MM.1S (cell line): ENCODE measurements at regions not wholly inside any gene's neighbourhood (a gene's known extent, or its start where the extent isn't known, plus 50 kb on each side); places are given as distances from the start of the nearest gene placed in this dataset.

Source experiments
- EZH2 ChIP-seq: fragments of 300-600 bp; sonication (generic); optimal IDR thresholded peaks from 2 replicates; pipeline ENCODE3; 2017; ENCODE audit warnings: low read depth, mild to moderate bottlenecking, antibody characterized with exemption, low read length, mixed read lengths
- EZH2phosphoT487 ChIP-seq: fragments of 300-600 bp; sonication (generic); IDR thresholded peaks from 2 replicates; pipeline ENCODE4 v1.6.1; 2018; ENCODE audit warnings: antibody characterized with exemption, low read length
- TF ChIP-seq, protein P1 (sequence below): fragments of 300-600 bp; sonication (generic); IDR thresholded peaks from 2 replicates; pipeline ENCODE4 v1.5.1; 2016; ENCODE audit warnings: antibody characterized with exemption, low read length, mixed read lengths

DNA sequence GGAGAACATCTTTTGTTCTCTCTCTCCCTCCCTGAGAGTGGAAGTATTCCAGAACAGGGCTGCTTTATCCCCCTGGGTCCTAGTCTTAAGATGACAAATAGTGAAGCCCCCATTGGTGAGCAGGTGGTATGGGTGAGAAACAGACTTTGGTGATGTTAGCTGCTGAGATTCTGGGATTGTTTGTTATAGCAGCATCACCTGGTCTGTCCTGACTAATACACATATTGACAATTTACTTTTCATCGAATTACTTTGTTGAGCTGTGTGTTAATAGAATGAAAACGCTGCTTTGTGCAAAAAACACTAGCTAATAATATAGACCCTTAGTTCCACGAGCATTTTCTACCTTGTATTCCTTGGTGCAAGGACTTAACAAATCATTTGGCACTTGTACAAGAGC is 133.5 kb downstream of the ASMT start:
- TF ChIP-seq, protein P1, sequence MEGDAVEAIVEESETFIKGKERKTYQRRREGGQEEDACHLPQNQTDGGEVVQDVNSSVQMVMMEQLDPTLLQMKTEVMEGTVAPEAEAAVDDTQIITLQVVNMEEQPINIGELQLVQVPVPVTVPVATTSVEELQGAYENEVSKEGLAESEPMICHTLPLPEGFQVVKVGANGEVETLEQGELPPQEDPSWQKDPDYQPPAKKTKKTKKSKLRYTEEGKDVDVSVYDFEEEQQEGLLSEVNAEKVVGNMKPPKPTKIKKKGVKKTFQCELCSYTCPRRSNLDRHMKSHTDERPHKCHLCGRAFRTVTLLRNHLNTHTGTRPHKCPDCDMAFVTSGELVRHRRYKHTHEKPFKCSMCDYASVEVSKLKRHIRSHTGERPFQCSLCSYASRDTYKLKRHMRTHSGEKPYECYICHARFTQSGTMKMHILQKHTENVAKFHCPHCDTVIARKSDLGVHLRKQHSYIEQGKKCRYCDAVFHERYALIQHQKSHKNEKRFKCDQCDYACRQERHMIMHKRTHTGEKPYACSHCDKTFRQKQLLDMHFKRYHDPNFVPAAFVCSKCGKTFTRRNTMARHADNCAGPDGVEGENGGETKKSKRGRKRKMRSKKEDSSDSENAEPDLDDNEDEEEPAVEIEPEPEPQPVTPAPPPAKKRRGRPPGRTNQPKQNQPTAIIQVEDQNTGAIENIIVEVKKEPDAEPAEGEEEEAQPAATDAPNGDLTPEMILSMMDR = no peak
- TF ChIP-seq EZH2phosphoT487 (no peak), EZH2 (no peak)
